GM12872 (cell line): ENCODE measurements at regions not wholly inside any gene's neighbourhood (a gene's known extent, or its start where the extent isn't known, plus 50 kb on each side); places are given as distances from the start of the nearest gene placed in this dataset.

Experiments used
- CTCF ChIP-seq: IDR thresholded peaks from 3 replicates; pipeline ENCODE4 v1.5.1; 2011; ENCODE audit warnings: low read depth, mild to moderate bottlenecking, low read length, moderate library complexity; ENCODE audit not compliant: insufficient read depth

GRCh38 chr12:28866296-28866695 lies 282.8 kb upstream of the FAR2 start:
- TF ChIP-seq CTCF = no peak

GRCh38 chr12:28866715-28867503 lies 282.2 kb upstream of the FAR2 start:
- no peak for TF ChIP-seq CTCF

GRCh38 chr12:28868414-28868813 lies 280.7 kb upstream of the FAR2 start:
- TF ChIP-seq CTCF = no peak

- no peak for TF ChIP-seq CTCF
Measured at GRCh38 chr12:28869197-28869596, 279.9 kb upstream of the FAR2 start.

GRCh38 chr12:28870839-28871440 lies 278.1 kb upstream of the FAR2 start:
- no peak for TF ChIP-seq CTCF

- peak; percentile 90 for TF ChIP-seq CTCF
Measured at GRCh38 chr12:28872654-28873268, 276.3 kb upstream of the FAR2 start.

GRCh38 chr12:28874758-28875157 lies 274.3 kb upstream of the FAR2 start:
- no peak for TF ChIP-seq CTCF
